ENCODE measurements at regions not wholly inside any gene's neighbourhood (a gene's known extent, or its start where the extent isn't known, plus 50 kb on each side); places are given as distances from the start of the nearest gene placed in this dataset.

DNA sequence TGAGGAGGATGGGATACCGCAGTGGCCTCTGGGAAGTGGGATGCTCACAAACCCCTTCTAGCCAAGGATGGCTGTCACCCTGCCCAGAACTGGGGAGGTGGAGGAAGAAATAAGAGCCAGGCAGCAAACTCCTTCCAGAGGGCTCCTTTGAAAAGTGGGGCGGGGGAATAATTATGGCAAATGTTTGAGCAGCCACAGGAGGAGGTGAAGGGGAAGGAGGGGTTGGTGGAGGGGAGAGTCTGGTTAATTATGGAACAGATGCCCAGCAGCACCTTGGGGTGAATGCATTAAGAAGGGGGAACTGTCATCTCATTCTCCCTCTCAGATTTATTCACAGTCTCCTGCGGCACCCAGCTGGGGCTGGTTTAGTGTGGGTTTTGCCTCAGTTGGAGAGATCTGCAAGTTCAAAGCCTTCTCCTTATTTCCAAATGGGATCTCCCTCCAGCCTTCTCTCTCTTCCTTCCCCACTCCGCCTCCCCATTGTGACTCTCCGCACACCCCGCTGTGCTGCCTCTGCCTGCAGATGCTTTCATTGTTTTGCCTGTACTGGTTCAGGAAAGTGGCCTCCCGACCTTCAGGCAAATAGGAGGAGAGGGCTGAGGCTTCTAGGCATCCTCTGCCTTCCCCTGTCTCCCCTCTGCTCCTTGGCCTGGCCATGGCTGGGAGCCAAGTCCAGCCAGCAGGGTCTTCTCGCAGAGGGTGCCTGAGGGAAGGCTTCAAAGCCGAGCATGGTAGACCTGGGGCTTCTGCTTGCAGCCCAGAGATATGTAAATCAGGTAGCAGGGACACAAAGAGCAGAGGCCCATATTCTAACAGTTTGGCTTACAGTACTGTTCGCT, 457.2 kb upstream of the MEX3C start:
- DNase-seq = no peak

DNA sequence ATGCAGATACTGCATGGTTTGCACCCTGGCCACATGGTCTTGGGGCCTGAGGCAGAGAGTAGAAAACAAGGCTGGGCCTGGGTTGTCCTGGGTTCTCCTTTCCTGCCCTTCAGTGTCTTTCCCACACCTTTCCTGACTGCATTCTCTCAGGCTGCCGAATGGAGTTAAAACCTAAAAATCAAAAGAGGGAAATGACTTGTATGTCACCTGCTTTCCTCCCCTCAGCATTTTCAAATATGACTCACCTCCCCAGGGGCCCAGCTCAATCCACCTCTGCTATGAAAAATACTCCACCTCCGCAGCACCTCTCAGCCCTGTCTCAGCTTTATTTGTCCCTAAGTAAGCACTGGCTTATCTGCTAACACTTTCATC, 457.8 kb upstream of the MEX3C start:
- no peak for DNase-seq

GRCh38 chr18:51656249-51656648, 458.8 kb upstream of the MEX3C start:
- no peak for DNase-seq

- no peak for DNase-seq
Observed at GRCh38 chr18:51658436-51658835, 461.0 kb upstream of the MEX3C start.

DNA sequence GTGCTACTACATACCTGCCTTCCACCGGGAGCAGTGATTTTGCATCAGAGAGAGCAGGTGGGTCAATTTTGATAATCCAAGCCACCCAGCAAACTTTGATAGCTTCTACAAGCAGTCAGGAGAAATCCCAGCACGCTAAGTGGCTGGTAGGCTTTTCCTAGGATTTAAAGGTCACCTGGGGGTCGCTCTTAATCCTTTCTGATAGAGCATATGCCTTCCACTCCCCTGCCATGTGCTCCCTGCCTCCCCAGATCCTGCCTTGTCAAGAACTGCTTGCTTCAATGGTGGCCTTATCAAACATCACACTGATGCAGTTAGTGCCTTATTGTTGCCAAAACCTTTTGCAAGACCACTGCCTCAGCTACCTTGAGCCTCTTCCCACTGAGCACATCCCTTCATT, 462.3 kb upstream of the MEX3C start:
- DNase-seq = no peak

DNA sequence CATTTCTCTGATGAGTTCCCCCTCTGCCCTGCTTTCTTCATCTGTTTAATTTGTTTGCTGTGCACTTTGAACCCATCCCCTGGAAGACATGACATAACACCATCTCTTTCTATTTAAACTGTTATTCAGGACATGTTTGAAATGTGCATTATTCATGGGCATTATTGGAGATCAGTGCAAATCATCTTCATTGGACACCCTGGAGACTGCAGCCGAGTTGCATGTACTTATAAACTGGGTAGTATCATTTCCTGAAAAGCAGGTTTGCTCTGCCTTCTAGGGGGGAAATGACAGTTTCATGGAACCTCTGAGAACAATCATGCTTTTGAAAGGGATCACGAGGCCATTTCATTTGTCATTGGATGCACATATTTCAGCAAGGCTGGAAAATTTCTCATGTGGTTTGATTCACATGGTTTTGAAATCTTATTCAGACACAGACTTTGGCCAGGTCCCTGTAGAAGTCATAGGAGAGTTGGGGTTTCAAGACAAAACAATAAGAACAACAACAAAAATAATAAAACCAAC, 462.8 kb upstream of the MEX3C start:
- no peak for DNase-seq

- DNase-seq = no peak
Observed at GRCh38 chr18:51664236-51664635, 466.8 kb upstream of the MEX3C start.

DNA sequence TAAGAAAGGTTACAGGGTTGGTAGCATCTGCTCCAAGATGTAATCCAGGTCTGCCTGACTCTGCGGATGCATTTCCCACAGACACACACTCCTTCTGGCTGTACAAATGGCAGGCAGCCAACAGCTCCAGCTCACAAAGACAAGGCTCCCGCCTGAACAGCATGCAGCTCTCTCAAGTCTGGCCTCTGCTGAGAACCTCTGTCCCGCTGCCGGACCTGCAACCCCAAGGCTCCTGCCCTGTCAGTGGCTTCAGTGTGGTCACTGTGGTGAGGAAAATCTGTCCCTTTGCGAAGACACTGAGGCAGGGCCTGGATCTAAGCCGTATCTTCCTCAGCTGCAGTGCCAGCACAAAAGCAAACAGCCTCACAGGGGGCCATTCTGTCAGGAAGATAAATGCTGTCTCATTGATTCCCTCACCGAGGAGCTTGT, 469.3 kb upstream of the MEX3C start:
- peak; percentile 44 for DNase-seq

DNA sequence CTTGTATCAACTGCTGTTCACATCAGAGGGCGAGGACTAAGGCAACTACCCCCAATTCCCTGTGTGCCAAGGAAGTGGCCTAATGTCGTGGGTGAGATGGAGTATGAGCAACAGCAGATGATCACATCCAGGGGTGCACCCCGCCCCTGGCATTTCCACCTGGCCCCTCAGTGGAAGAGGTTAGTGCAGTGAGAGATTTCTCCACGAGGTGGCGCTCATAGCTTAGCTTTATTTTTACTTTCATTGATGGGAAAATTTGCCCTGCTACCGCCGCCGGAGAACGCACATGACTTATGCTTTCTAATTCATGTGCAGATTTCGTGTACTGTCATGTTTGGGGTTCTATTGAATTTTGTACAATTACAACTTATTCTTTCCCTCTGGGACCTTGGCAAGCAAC, 470.6 kb upstream of the MEX3C start:
- DNase-seq = peak; percentile 48

GRCh38 chr18:51668607-51669006, 471.1 kb upstream of the MEX3C start:
- no peak for DNase-seq

GRCh38 chr18:51686590-51686989, 489.1 kb upstream of the MEX3C start:
- DNase-seq = no peak

GRCh38 chr18:51687845-51688585, 490.5 kb upstream of the MEX3C start:
- DNase-seq = no peak

DNA sequence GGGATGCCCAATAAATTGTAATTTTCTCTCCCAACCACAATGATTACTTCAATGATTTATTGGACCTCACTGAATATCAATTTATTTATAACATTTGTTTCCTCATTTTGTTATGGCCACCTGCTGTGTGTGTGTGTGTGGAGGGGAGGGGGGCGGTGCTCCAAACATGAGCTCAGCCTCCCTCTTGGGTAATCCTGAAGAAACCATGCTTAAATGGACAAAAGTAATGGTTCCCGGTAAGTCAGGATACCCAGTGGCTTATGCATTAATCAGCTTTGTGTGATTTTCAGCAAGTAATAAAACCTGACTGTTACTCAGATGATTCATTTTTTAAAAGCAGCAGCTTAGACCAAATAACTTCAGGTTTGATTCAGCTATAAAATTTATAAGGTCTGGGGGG, 495.1 kb upstream of the MEX3C start:
- no peak for DNase-seq

- DNase-seq = no peak
Observed at GRCh38 chr18:51711298-51711889, 513.9 kb upstream of the MEX3C start.

DNA sequence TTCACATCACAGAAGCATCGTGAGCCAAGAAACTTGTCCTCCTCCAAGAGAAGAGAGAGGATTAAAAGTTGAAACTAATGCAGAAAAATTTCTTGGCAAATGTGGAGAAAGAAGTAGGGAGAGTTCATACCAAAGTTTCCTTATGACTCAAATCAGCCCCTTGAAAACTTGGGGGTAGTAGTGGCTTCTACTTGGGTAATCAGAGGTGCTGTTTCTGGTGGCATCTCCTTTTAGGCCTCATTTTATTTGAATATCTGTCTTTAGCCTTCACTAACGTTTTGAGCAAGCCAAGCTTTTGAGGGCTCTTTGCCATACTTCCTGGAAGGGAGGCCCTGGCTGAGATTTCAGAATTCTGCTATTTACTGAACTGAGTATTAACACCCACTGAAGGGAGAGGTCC, 515.3 kb upstream of the MEX3C start:
- DNase-seq = no peak

DNA sequence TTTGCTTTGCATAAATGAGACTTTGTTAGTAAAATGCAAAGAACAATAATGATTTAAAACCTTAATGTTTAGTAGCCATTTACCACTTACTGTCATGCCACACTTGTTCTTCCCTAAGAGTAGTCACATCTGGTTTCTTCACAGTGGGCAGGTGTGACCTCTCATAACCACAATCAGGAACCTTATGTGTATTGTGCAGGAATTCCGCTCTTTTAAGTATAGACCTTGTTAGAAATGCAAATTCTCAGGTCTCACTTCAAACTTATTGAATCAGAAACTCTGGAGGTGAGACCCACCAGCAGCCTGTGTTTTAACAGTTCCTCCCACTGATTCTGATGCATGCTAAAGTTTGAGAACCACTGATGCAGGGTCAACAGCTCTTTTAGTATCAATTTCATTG, 518.8 kb upstream of the MEX3C start:
- DNase-seq = no peak

- DNase-seq = no peak
Observed at GRCh38 chr18:51721388-51721787, 523.9 kb upstream of the MEX3C start.

GRCh38 chr18:51721996-51722395, 524.5 kb upstream of the MEX3C start:
- DNase-seq = no peak

DNA sequence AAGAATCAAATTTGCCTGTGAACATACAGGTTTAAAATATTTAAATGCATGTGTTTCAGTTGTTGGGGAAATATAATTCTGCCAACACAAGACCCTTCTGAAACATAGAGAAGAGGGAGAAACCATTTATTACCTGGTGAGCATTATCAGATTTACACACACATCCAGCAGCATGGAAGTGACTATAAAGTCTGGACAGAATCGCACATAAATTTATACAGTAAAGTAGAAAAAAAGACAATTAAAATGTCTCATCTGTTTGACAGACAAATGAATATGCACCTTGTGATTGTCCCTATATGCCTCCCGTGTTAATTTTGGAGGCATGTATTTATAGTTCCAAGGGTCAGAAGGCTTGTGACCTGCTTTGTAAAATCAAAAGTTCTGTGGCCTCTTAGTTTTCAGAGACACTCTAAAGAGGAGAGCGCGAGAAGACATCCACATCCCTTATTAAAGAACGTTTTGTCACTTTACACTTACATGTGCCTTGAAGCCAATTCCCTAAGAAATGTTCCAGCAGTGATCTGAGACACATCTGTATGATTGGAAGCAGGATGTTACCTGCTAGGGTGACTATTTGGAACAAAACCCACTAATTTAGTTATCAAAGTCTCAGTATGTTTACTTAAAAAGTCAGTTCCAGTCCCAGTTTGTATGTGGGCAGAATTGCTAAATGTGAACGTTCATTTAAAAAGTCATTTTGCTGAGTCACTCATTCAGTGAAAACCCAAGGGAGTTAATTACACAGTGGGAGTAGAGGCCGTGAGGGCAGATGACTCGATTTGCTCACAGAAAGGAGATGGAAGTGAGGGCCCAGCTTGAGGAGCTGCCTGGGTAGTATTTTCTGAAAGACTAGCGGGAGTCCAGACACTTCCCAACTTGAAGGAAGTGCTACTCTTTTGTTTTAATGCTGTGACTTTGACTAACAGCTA, 527.6 kb upstream of the MEX3C start:
- no peak for DNase-seq

GRCh38 chr18:51726614-51727013, 529.1 kb upstream of the MEX3C start:
- DNase-seq = no peak

DNA sequence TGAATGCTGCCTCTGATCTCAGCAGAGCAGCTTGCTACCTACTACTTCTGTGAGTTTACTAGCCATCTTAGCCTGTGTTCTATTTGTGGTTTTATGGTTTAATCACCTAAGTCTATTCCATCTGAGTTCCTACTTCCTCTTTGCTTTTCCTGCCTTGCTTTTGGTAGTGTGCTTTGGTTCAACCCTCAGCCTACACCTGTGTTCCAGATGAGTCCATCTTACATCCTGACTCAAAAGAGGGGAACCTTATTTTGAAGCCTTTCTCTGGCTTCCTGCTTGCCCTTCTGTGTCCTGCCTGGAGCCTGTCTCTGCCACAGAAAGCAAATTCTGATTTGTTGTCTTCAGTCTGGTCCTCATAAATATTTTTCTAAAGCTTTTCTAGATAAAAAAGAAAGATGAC, 530.3 kb upstream of the MEX3C start:
- no peak for DNase-seq

DNA sequence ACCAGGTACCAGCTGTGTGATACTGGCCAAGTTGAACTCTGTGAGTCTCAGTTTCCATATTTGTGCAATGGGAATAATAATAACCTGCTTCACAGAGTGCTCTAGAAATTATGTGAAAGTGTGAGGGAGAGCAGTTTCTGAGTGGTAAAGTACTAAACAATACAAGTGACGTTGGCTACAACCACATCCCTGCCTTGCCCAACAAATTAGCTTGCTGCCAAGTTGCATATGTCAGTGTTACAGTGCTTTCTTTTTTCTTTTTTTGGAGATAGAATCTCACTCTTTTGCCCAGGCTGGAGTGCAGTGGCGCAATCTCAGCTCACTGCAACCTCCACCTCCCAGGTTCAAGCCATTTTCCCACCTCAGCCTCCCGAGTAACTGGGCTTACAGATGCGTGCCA, 533.6 kb upstream of the MEX3C start:
- no peak for DNase-seq

GRCh38 chr18:51734576-51734975, 537.1 kb upstream of the MEX3C start:
- DNase-seq = no peak
